ENCODE measurements at regions not wholly inside any gene's neighbourhood (a gene's known extent, or its start where the extent isn't known, plus 50 kb on each side); places are given as distances from the start of the nearest gene placed in this dataset.

DNA sequence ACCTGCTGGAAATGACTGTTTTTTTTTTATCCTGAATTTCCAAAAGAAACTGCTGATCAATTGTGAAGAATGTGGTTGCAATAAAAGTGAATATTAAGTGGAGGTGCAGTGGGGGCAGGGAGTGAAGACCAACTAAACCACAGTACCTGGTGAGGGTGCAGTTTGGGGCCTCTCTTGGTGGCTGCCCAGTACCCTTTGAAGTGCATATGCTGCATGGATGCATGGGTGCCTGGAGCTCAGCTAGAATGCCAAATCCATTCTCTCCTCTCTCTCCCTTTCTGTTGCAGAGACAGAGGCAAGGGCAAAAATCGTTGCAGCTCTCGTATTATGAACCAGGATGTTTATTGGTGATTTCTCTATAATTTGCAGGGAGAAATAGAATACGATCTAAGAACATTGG, 420.5 kb upstream of the ONECUT1 start:
- TF ChIP-seq, protein P1, sequence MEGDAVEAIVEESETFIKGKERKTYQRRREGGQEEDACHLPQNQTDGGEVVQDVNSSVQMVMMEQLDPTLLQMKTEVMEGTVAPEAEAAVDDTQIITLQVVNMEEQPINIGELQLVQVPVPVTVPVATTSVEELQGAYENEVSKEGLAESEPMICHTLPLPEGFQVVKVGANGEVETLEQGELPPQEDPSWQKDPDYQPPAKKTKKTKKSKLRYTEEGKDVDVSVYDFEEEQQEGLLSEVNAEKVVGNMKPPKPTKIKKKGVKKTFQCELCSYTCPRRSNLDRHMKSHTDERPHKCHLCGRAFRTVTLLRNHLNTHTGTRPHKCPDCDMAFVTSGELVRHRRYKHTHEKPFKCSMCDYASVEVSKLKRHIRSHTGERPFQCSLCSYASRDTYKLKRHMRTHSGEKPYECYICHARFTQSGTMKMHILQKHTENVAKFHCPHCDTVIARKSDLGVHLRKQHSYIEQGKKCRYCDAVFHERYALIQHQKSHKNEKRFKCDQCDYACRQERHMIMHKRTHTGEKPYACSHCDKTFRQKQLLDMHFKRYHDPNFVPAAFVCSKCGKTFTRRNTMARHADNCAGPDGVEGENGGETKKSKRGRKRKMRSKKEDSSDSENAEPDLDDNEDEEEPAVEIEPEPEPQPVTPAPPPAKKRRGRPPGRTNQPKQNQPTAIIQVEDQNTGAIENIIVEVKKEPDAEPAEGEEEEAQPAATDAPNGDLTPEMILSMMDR (IDR thresholded peaks at IDR 0.05) = no peak
- TF ChIP-seq POLR2A (IDR thresholded peaks at IDR 0.05) (no peak), POLR2AphosphoS5 (IDR thresholded peaks at IDR 0.05) (no peak)
